ENCODE measurements at regions not wholly inside any gene's neighbourhood (a gene's known extent, or its start where the extent isn't known, plus 50 kb on each side); places are given as distances from the start of the nearest gene placed in this dataset.
"Not testable (repeated sequence)": the region's sequence is repeated elsewhere in the genome, so short reads cannot be mapped to it uniquely, and the experiment has no call there.

DNA sequence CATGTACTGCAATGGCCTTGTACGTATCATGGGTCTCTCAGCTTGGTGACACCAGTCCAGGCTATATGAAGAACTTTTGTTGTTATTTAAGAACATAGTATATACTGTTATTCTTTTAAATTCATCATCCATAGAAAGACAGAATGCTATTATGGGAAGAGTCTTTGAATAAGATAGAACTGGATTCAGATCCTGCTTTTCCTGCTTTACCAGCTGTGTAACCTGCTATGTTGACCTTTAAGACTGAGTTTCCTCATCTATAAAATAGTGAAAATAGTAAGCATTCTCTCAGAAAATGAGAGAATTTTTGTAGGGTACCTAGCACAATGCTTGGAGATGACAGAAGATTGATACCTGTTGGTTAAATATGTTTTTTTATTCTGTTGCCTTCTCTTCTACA, 204.1 kb upstream of the TBL1XR1 start:
- no peak for DNase-seq

DNA sequence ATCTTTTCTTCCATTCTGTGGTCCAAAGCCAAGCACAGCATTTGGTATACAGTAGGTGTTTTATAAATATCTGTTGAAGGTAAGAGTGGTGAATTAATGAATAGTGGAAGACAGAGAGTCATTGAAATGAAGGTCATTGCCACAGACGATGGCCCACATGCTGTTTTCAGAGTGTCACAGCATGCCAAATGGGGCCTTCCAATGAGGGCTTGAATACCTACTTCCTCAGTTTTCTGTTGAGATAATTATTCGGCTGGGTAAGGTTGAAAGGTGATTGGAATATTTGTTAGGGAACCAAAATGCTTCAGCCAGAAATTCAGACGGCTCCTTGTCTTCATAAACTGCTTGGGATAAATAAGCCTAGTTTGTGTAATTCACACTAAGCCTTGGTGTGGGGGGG, 205.3 kb upstream of the TBL1XR1 start:
- no peak for DNase-seq

DNA sequence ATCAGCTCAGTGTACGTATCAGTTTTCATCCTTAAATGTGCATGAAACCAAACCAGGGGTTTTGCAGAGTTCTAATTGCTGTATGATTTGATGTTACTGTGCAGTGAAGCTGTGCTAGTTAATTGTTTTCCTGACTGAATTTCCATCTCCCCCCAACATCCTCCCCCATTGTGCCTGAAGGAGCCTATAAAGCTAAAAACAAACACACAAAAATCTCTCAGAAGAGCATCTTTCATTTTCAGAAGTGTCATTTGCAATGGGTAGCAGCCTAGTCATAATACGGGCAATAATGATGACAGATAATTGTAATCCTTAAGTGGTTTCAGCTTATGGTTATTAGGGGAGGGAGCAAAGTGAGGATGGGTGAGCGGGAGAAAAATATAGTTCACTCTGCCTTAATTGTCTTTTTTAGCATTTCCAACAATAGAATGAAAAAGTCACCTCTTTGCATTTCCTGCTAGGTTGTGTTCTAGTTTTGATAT, 207.9 kb upstream of the TBL1XR1 start:
- DNase-seq: no peak

DNA sequence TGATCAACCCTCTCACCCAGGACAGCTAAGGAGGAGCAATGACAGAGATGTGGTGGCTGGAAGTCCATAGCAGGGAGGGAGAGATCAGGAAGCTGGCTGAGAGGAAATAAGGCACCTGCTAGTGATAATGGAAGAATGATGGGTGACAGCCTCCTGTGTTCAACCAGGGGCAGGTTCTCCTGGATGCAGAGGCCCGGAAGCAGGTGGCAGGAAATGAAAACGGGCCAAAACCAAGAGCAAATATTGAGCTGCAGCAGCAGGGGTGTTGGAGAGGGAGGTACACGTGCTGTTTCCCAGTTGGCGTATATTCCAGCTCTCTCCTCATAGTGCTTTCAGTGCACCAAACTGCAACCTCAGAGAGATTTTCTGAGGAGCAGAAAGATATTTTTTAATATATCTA, 213.4 kb upstream of the TBL1XR1 start:
- no peak for DNase-seq

DNA sequence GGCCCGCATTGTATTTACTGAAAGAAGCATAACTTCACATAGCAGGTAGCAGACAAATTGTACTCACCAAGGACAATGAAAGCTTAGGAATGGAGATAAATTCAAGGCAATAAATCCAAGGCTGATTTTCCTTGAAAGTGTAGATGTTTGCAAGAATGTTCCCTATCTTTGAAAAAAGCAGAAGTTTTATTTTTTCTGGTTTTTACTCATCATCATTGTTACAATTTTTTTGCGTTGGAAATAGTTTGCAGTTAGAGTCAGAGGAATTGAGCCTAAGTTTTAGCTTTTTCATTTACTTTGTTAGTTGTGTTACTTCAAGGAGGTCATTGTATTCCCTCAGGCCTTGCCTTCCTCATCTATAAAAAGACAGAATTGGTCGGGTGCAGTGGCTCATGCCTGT, 213.9 kb upstream of the TBL1XR1 start:
- DNase-seq: no peak

- not testable (repeated sequence) for DNase-seq
Measured at GRCh38 chr3:177412677-177413170, 215.4 kb upstream of the TBL1XR1 start.

- no peak for DNase-seq
Measured at GRCh38 chr3:177414093-177414492, 216.8 kb upstream of the TBL1XR1 start.

GRCh38 chr3:177418787-177419186, 221.5 kb upstream of the TBL1XR1 start:
- DNase-seq: no peak

GRCh38 chr3:177419904-177420601, 222.8 kb upstream of the TBL1XR1 start:
- DNase-seq: peak; percentile 6

- no peak for DNase-seq
Measured at GRCh38 chr3:177420651-177421480, 223.6 kb upstream of the TBL1XR1 start.

DNA sequence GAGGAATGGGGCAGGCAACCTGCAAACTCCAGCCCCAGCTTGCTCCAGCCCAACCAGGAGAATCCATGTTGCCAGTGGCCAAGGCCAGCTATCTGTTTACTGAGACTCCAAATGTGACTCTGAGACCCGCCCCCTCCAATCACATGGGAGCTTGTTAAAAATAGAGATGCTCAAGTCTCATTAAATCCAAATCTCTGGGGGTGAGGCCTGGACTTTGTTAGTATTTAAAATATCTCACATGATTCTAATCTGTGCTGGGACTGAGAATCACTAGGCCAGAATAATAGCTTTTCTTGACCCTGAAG, 224.2 kb upstream of the TBL1XR1 start:
- DNase-seq: no peak

DNA sequence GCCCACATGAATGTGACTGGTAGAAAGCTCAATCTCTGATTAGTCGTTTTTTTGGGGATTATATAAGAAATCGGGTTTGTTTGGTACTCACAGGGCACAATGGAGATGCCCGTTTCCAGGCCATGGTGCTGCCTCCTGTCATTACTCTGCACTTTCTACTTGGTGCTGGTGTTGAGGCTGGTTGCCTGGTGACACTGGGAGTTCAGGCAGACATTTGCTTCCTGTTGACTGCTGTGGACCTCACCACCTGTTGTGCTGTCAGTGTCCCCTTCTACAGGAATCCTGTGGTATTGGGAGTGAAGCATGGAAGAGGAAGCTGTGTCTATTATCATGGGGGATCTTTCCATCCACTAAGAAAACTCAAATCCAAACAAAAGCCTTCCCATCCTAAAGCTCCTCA, 227.2 kb upstream of the TBL1XR1 start:
- no peak for DNase-seq

GRCh38 chr3:177425042-177425441, 227.8 kb upstream of the TBL1XR1 start:
- no peak for DNase-seq

- no peak for DNase-seq
Measured at GRCh38 chr3:177426106-177426877, 229.0 kb upstream of the TBL1XR1 start.

GRCh38 chr3:177426878-177427495, 229.7 kb upstream of the TBL1XR1 start:
- DNase-seq: peak; percentile 82

DNA sequence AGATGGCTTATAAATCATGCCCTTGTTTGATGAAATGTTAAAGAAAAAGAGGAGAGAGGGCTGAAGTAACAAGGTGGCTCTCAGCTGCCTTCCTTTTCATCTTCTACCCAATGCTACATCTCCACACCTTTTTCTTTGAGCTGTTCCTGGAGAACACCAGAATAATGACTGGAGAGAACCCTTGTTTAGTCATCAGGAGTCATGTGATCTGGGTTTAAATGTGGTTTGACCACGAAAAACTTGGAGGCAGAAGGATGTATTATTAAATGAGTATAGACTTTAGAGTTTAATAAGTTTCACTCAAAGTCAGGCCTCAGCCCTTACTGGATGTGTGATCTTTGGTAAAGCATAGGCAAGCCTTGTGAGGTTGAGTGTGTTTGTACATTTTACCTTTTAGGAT, 230.3 kb upstream of the TBL1XR1 start:
- DNase-seq: peak; percentile 15

- no peak for DNase-seq
Measured at GRCh38 chr3:177429079-177429478, 231.8 kb upstream of the TBL1XR1 start.

DNA sequence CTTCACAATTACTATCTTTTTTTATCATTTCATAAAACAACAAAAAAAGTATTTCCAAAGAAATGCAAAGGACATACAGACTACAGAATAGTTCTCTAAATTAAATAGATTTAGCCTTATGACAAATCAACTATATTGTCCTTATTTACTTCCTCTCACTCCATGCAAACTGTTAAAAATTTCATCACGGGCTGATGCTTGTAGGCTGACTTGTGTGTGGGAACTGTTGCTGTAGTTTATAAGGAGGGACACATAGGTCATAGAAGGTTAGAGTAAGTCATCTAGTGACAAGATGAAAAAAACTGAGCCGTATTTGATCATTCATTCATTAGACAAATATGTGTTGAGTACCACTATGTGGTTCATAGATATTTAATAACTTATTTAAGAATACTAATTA, 232.5 kb upstream of the TBL1XR1 start:
- no peak for DNase-seq

- DNase-seq: no peak
Measured at GRCh38 chr3:177430653-177431052, 233.4 kb upstream of the TBL1XR1 start.

DNA sequence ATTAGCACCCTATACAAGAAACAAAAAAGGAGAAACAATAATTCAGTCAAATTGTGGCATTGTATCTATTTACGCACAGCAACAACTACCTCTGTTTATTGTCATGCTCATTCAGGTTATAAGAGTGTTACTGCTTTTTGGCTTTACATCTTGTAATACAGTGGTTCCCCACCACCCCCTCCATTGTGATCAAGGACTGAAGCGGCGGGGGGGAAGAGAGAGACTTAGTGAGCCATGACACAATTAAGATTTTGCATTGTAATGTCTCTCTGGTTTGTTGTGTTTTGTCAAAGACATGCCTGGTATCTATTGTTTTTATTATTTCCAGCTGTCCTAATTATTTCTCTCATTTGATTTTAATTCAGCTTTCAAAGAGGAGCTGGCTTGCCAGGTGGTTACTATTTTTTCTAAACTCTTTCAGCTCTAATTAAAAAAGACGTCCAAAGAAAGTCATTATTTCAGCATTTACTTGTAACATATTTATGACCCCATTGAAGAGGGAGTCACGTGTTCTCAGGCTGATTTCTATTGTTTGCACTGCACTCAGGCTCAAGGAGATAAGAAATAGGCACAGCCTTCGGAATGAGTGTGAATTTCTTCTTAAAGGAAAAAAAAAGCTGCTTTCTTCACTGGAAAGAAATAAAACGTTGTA, 234.4 kb upstream of the TBL1XR1 start:
- DNase-seq: no peak

DNA sequence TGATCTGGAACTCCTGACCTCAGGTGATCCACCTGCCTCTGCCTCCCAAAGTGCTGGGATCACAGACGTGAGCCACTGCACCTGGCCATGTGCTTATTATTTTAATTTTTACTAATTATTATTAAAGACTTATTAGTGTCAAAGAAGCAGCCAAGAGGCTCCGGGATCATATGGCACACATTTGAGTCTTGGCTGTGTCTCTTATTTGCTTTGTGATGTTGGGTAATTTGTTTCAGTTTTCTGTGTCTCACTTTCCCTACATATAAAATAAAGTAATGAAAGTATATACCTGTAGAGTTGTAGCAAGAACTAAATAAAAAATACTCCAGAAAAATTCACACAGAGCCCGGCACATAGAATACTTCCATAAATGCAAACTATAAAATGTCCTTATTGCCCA, 238.0 kb upstream of the TBL1XR1 start:
- DNase-seq: no peak

GRCh38 chr3:177437513-177438337, 240.4 kb upstream of the TBL1XR1 start:
- no peak for DNase-seq

Measured in stimulated activated CD4-positive, alpha-beta T cell treated with anti-CD3 and anti-CD28 coated beads, Interleukin-1b, Interleukin-23, amount 100 ng/mL, for 48 hours (primary cell).